ENCODE measurements at regions not wholly inside any gene's neighbourhood (a gene's known extent, or its start where the extent isn't known, plus 50 kb on each side); places are given as distances from the start of the nearest gene placed in this dataset.
"Not testable (repeated sequence)": the region's sequence is repeated elsewhere in the genome, so short reads cannot be mapped to it uniquely, and the experiment has no call there.

DNA sequence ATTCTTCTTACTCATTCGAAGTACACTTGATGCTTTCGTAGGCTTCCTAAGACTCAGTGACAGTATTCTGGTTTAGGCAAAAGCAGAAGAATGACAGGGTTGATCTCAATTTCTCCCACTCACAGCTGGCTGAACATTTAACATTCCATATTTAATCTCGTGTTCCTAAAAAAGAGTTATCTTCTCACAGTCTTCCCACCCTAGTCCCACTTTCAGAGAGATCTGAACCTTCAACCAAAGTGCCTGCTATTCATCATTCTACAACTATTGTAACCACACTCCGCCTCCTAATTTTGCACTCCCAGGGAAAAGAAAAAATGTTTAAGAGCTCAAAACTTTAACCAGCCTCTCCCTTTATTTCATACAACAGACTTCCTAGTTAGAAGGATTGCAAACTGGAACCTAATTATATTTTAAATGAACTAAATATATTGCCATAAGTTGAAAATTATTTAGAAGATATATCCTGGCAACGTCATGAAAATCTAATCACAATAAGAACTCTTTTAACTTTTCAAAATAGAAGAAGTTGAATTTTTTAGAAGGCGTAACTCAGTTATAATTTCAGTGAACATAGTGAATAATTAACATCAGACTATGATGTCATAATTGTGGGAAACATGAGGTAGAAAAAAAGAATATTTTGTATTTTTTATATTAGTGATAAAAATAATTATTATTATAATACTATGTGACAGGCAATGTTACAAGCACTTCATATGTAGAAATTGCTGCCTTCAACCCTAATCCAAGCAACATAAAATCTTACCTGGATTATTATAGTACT, 540.9 kb upstream of the ADGRL2 start:
- H3K36me3 ChIP-seq = no peaks in the 10 kb centered on the region
- H3K27ac ChIP-seq = no peak overlapping the region
- H3K27me3 ChIP-seq = no peaks in the 10 kb centered on the region
- peaks cover 0 to 9% of the 10 kb centered on the region in 2 experiments for H3K4me1 ChIP-seq (ENCODE audit: control insufficient read depth in 1 of 2, insufficient read depth in 1 of 2, low read depth in 1 of 2, low read length in 1 of 2)
- no peak overlapping the region for H3K4me3 ChIP-seq (ENCODE audit: low read depth in 1 of 2, low read length in 1 of 2)
- no peaks in the 10 kb centered on the region for H3K9me3 ChIP-seq
- no peak for TF ChIP-seq CTCF (IDR thresholded peaks at IDR 0.05)

DNA sequence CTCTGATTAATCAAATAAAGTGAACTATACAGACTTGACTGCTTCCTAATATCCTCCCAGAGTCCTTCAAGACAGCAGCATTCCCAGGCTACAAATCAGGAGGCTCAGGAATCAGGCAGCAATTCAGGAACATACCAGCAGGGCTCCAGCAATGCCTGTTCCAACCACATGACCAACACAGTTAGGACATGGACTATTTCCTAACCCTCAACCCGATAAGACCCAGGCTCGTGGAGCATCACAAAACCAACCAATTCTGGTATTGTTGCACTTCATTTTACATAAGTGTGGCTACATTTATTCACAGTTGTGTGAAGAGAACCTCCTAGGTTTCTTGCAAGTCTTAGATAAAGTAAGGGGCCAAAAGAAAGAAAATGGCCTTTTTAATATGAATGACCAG, 546.2 kb upstream of the ADGRL2 start:
- no peaks in the 10 kb centered on the region for H3K4me1 ChIP-seq (ENCODE audit: control insufficient read depth in 1 of 2, insufficient read depth in 1 of 2, low read depth in 1 of 2, low read length in 1 of 2)
- H3K9me3 ChIP-seq = no peaks in the 10 kb centered on the region
- TF ChIP-seq CTCF (IDR thresholded peaks at IDR 0.05) = no peak
- no peaks in the 10 kb centered on the region for H3K36me3 ChIP-seq
- no peaks in the 10 kb centered on the region for H3K27me3 ChIP-seq
- no peak overlapping the region for H3K4me3 ChIP-seq (ENCODE audit: low read depth in 1 of 2, low read length in 1 of 2)
- H3K27ac ChIP-seq = no peak overlapping the region

DNA sequence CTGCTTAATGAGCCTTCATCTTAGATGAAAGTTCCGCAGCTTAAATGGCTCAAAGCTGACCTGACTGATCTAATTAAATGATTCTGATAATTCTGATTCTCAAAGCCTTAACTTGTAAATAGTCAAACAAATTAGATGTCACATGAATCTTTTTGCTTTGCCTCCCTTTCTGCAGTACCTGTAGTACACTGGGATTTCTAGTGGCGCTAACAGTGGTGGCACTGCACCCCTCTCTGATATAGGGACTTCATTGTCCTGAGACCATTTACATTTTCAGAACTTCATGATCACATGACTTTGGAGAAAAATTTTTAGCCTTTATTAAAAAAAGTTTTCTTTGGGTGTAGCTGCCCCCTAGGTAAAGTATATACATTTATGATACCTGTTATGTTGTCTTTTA, 546.7 kb upstream of the ADGRL2 start:
- no peaks in the 10 kb centered on the region for H3K27me3 ChIP-seq
- no peaks in the 10 kb centered on the region for H3K9me3 ChIP-seq
- TF ChIP-seq CTCF (IDR thresholded peaks at IDR 0.05) = no peak
- H3K4me1 ChIP-seq (ENCODE audit: control insufficient read depth in 1 of 2, insufficient read depth in 1 of 2, low read depth in 1 of 2, low read length in 1 of 2) = no peaks in the 10 kb centered on the region
- no peak overlapping the region for H3K4me3 ChIP-seq (ENCODE audit: low read depth in 1 of 2, low read length in 1 of 2)
- H3K27ac ChIP-seq = no peak overlapping the region
- no peaks in the 10 kb centered on the region for H3K36me3 ChIP-seq

- Histone ChIP-seq H3K4me3 (ENCODE audit: low read depth in 1 of 2, low read length in 1 of 2) (no peak overlapping the region), H3K36me3 (no peaks in the 10 kb centered on the region)
- no peak for TF ChIP-seq CTCF (IDR thresholded peaks at IDR 0.05)
Measured at GRCh38 chr1:81252471-81253151, 548.1 kb upstream of the ADGRL2 start.

GRCh38 chr1:81250825-81251224, 549.9 kb upstream of the ADGRL2 start:
- not testable (repeated sequence) for H3K4me1 ChIP-seq (ENCODE audit: control insufficient read depth in 1 of 2, insufficient read depth in 1 of 2, low read depth in 1 of 2, low read length in 1 of 2); H3K27ac ChIP-seq; H3K36me3 ChIP-seq; H3K9me3 ChIP-seq; H3K27me3 ChIP-seq; H3K4me3 ChIP-seq (ENCODE audit: low read depth in 1 of 2, low read length in 1 of 2)

More at GRCh38 chr1:81252471-81253151, 548.1 kb upstream of the ADGRL2 start:
- no peaks in the 10 kb centered on the region for H3K9me3 ChIP-seq
- no peaks in the 10 kb centered on the region for H3K4me1 ChIP-seq (ENCODE audit: control insufficient read depth in 1 of 2, insufficient read depth in 1 of 2, low read depth in 1 of 2, low read length in 1 of 2)
- no peaks in the 10 kb centered on the region for H3K27me3 ChIP-seq
- H3K27ac ChIP-seq = no peak overlapping the region

- not testable (repeated sequence) for H3K36me3 ChIP-seq; H3K4me3 ChIP-seq (ENCODE audit: low read depth in 1 of 2, low read length in 1 of 2); H3K27me3 ChIP-seq; H3K4me1 ChIP-seq (ENCODE audit: control insufficient read depth in 1 of 2, insufficient read depth in 1 of 2, low read depth in 1 of 2, low read length in 1 of 2); H3K27ac ChIP-seq; H3K9me3 ChIP-seq
Measured at GRCh38 chr1:81245084-81245715, 555.5 kb upstream of the ADGRL2 start.

DNA sequence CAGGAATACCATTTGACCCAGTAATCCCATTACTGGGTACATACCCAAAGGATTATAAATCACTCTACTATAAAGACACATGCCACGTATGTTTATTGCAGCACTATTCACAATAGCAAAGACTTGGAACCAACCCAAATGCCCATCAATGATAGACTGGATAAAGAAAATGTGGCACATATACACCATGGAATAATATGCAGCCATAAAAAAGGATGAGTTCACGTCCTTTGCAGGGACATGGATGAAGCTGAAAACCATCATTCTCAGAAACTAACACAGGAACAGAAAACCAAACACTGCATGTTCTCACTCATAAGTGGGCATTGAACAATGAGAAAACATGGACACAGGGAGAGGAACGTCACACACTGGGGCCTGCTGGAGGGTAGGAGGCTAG, 556.1 kb upstream of the ADGRL2 start:
- H3K27me3 ChIP-seq; H3K4me3 ChIP-seq (ENCODE audit: low read depth in 1 of 2, low read length in 1 of 2); H3K27ac ChIP-seq; H3K36me3 ChIP-seq; H3K9me3 ChIP-seq; H3K4me1 ChIP-seq (ENCODE audit: control insufficient read depth in 1 of 2, insufficient read depth in 1 of 2, low read depth in 1 of 2, low read length in 1 of 2): not testable (repeated sequence)

Data from neutrophil (primary cell).